Right lobe of liver (tissue), 4 donors: ENCODE measurements at regions not wholly inside any gene's neighbourhood (a gene's known extent, or its start where the extent isn't known, plus 50 kb on each side); places are given as distances from the start of the nearest gene placed in this dataset.

Experiments
- CTCF ChIP-seq, 4 donors: fragments of 200-600 bp in 3 of 4; fragments of 450-650 bp in 1 of 4; IDR thresholded peaks; one replicate each; pipeline versions ENCODE4 v1.5.1 to v1.8.0; 2016 to 2022; ENCODE audit warnings: antibody characterized with exemption in 4 of 4, mild to moderate bottlenecking in 2 of 4
- POLR2A ChIP-seq: fragments of 450-650 bp; IDR thresholded peaks from one replicate; pipeline ENCODE4 v1.6.1; 2017; ENCODE audit warnings: antibody characterized with exemption, mild to moderate bottlenecking
- donor health status: DM: no; HTN: no; CAD: no.
- donor health status: DM: no; HTN: no; CAD: no.
- donor health status: DM: no; HTN: yes; CAD: no.

GRCh38 chr15:77800305-77800704, 167.6 kb upstream of the LINGO1 start:
- TF ChIP-seq POLR2A (no peak), CTCF (IDR thresholded peaks at IDR 0.05) (no peak)
